Hepatocyte (in vitro differentiated cells): ENCODE measurements at regions not wholly inside any gene's neighbourhood (a gene's known extent, or its start where the extent isn't known, plus 50 kb on each side); places are given as distances from the start of the nearest gene placed in this dataset.

Source experiments
- EZH2 ChIP-seq: fragments of 200-600 bp; sonication (generic); IDR thresholded peaks from 2 replicates; pipeline ENCODE4 v1.6.1; 2016; ENCODE audit warnings: antibody characterized with exemption, mild to moderate bottlenecking, borderline replicate concordance
- EZH2phosphoT487 ChIP-seq: fragments of 200-600 bp; sonication (generic); IDR thresholded peaks from one replicate; pipeline ENCODE4 v1.6.1; 2018; ENCODE audit warnings: antibody characterized with exemption, mild to moderate bottlenecking, low read depth, moderate library complexity; ENCODE audit not compliant: unreplicated experiment, severe bottlenecking
- TF ChIP-seq, protein P1 (sequence below): fragments of 200-600 bp; sonication (generic); IDR thresholded peaks from 2 replicates; pipeline ENCODE4 v1.5.1; 2016; ENCODE audit warnings: antibody characterized with exemption, mild to moderate bottlenecking; ENCODE audit not compliant: poor library complexity

DNA sequence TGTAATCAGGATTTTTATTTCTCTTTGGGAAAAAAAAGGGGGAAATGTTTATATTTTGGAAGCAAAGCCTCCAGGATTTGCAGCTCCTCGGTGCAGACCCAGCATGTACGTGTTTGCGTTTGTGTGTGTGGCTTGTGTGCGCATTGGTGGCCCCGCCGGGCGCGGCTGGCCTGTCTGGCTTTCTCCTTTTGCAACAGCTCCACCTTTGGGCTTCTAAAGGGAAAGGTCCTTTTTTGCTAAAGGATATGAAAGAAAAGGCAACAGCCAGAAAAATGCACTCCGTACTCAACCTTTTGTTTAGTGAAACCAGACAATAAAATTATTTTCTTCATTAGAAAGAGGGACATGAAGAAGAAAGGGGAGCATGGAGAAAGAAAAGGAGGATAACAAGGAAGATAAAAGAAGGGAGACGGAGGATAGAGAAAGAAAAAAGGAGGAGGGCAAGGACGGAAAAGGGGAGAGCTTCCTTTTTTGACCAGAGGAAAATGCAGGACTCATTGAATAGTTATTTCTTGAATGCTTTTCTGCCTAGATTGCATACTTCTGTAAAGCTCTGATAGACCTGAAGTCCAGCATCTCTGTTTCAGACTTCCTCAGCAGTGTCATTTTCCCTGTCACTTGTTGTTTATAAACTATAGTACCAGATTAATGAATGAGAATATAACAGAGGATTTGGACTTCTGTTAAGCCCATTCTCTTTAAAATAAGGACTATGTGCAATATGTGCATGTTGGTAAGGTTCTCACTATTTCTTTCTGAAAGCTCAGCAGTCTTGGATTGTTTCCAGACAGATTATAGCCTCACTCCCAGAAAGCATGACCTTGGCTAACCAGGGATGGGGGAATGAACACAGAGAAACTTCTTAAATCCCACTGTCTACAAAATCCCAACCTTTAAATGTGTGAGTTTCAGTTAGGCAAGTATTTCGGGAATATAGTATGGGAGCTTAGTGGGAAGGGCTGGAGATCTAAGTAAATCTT is 563.1 kb upstream of the PIK3C3 start:
- TF ChIP-seq, protein P1, sequence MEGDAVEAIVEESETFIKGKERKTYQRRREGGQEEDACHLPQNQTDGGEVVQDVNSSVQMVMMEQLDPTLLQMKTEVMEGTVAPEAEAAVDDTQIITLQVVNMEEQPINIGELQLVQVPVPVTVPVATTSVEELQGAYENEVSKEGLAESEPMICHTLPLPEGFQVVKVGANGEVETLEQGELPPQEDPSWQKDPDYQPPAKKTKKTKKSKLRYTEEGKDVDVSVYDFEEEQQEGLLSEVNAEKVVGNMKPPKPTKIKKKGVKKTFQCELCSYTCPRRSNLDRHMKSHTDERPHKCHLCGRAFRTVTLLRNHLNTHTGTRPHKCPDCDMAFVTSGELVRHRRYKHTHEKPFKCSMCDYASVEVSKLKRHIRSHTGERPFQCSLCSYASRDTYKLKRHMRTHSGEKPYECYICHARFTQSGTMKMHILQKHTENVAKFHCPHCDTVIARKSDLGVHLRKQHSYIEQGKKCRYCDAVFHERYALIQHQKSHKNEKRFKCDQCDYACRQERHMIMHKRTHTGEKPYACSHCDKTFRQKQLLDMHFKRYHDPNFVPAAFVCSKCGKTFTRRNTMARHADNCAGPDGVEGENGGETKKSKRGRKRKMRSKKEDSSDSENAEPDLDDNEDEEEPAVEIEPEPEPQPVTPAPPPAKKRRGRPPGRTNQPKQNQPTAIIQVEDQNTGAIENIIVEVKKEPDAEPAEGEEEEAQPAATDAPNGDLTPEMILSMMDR: peak; percentile 78
- TF ChIP-seq EZH2 (no peak), EZH2phosphoT487 (no peak)
